OCI-LY7 (cell line): ENCODE measurements at regions not wholly inside any gene's neighbourhood (a gene's known extent, or its start where the extent isn't known, plus 50 kb on each side); places are given as distances from the start of the nearest gene placed in this dataset.

Experiments used
- EZH2phosphoT487 ChIP-seq: fragments of 200-600 bp; sonication (generic); IDR thresholded peaks from 2 replicates; pipeline ENCODE4 v1.6.1; 2018; ENCODE audit warnings: low read depth, borderline replicate concordance, mild to moderate bottlenecking, mixed run types, antibody characterized with exemption, low read length, moderate library complexity, mixed read lengths
- TF ChIP-seq, protein P1 (sequence below): fragments of 200-600 bp; sonication (generic); conservative IDR thresholded peaks from 2 replicates; pipeline ENCODE4 v1.5.1; 2014; ENCODE audit warnings: mild to moderate bottlenecking, antibody characterized with exemption, low read length, moderate library complexity, mixed read lengths

- TF ChIP-seq, protein P1, sequence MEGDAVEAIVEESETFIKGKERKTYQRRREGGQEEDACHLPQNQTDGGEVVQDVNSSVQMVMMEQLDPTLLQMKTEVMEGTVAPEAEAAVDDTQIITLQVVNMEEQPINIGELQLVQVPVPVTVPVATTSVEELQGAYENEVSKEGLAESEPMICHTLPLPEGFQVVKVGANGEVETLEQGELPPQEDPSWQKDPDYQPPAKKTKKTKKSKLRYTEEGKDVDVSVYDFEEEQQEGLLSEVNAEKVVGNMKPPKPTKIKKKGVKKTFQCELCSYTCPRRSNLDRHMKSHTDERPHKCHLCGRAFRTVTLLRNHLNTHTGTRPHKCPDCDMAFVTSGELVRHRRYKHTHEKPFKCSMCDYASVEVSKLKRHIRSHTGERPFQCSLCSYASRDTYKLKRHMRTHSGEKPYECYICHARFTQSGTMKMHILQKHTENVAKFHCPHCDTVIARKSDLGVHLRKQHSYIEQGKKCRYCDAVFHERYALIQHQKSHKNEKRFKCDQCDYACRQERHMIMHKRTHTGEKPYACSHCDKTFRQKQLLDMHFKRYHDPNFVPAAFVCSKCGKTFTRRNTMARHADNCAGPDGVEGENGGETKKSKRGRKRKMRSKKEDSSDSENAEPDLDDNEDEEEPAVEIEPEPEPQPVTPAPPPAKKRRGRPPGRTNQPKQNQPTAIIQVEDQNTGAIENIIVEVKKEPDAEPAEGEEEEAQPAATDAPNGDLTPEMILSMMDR: no peak
- no peak for TF ChIP-seq EZH2phosphoT487
Observed at GRCh38 chr16:24478401-24478800, 61.0 kb upstream of the RBBP6 start.
